GM23338 (cell line): ENCODE measurements at regions not wholly inside any gene's neighbourhood (a gene's known extent, or its start where the extent isn't known, plus 50 kb on each side); places are given as distances from the start of the nearest gene placed in this dataset.
A peak's percentile ranks its signal among the peaks of the same experiment; 100 is the strongest.
"Not testable (repeated sequence)": the region's sequence is repeated elsewhere in the genome, so short reads cannot be mapped to it uniquely, and the experiment has no call there.

ENCODE experiments used
- ATAC-seq: fragments of 200-7000 bp; cut with Tn5 transposase; 3 replicates; pipeline ENCODE4 v1.9.1; 2020
- DNase-seq: peaks from one replicate; pipeline ENCODE4 v3.0.0-alpha.2; 2015; ENCODE audit warnings: low spot score
- H2AFZ ChIP-seq: fragments of 200-600 bp; sonication (generic); 2 replicates; pipeline ENCODE4 v1.8.0; 2016; ENCODE audit warnings: antibody characterized with exemption, mild to moderate bottlenecking, moderate library complexity
- H3F3A ChIP-seq: fragments of 200-600 bp; sonication (generic); replicated peaks from 2 replicates; pipeline ENCODE4 v1.8.0; 2017; ENCODE audit warnings: antibody characterized with exemption, mixed run types, low read depth
- H3K27ac ChIP-seq: fragments of 200-600 bp; sonication (generic); 2 replicates; pipeline ENCODE4 v1.6.1; 2016; ENCODE audit warnings: low read depth
- H3K27me3 ChIP-seq: fragments of 200-600 bp; sonication (generic); 2 replicates; pipeline ENCODE4 v1.8.0; 2016; ENCODE audit warnings: mild to moderate bottlenecking, mixed run types, moderate library complexity; ENCODE audit not compliant: insufficient read depth
- H3K36me3 ChIP-seq: fragments of 200-600 bp; sonication (generic); 2 replicates; pipeline ENCODE4 v1.8.0; 2016; ENCODE audit warnings: mild to moderate bottlenecking; ENCODE audit not compliant: insufficient read depth
- H3K4me1 ChIP-seq: fragments of 200-600 bp; sonication (generic); 2 replicates; pipeline ENCODE4 v1.8.0; 2016; ENCODE audit warnings: mild to moderate bottlenecking, moderate library complexity; ENCODE audit not compliant: insufficient read depth
- H3K4me2 ChIP-seq: fragments of 200-600 bp; sonication (generic); 2 replicates; pipeline ENCODE4 v1.7.1; 2017; ENCODE audit warnings: mixed run types
- H3K4me3 ChIP-seq: fragments of 200-600 bp; sonication (generic); 2 replicates; pipeline ENCODE4 v1.6.1; 2016; ENCODE audit warnings: mixed run types
- H3K79me2 ChIP-seq: fragments of 200-600 bp; sonication (generic); replicated peaks from 2 replicates; pipeline ENCODE4 v1.8.0; 2017; ENCODE audit warnings: mild to moderate bottlenecking; ENCODE audit not compliant: insufficient read depth
- H3K9me2 ChIP-seq: fragments of 200-600 bp; sonication (generic); 2 replicates; pipeline ENCODE4 v1.8.0; 2017; ENCODE audit not compliant: insufficient read depth
- H4K20me1 ChIP-seq: fragments of 200-600 bp; sonication (generic); replicated peaks from 2 replicates; pipeline ENCODE4 v1.8.0; 2017; ENCODE audit warnings: mild to moderate bottlenecking; ENCODE audit not compliant: insufficient read depth
- H3K27ac Mint-ChIP-seq: 2 replicates; pipeline ENCODE4 v1.8.0; 2020; ENCODE audit warnings: inconsistent platforms, mild to moderate bottlenecking, moderate library complexity, mixed read lengths
- H3K27me3 Mint-ChIP-seq: 3 replicates; pipeline ENCODE4 v1.8.0; 2022; ENCODE audit warnings: low read depth, mild to moderate bottlenecking, moderate library complexity, mixed read lengths, inconsistent platforms; ENCODE audit not compliant: insufficient read depth, poor library complexity
- H3K36me3 Mint-ChIP-seq: 3 replicates; pipeline ENCODE4 v1.8.0; 2021; ENCODE audit warnings: low read depth, mild to moderate bottlenecking, inconsistent platforms, moderate library complexity, mixed read lengths
- H3K4me1 Mint-ChIP-seq: 3 replicates; pipeline ENCODE4 v1.8.0; 2020; ENCODE audit warnings: mild to moderate bottlenecking, inconsistent platforms, mixed read lengths
- H3K4me3 Mint-ChIP-seq: 3 replicates; pipeline ENCODE4 v1.8.0; 2021; ENCODE audit warnings: moderate library complexity, mild to moderate bottlenecking, inconsistent platforms, mixed read lengths
- H3K9me3 Mint-ChIP-seq: 3 replicates; pipeline ENCODE4 v1.8.0; 2020; ENCODE audit warnings: moderate library complexity, mild to moderate bottlenecking, inconsistent platforms, mixed read lengths
- CREB1 ChIP-seq: fragments of 250-450 bp; sonication (Bioruptor Pico); IDR thresholded peaks from 2 replicates; pipeline ENCODE4 v1.5.0; 2020; ENCODE audit warnings: low read depth, mild to moderate bottlenecking, moderate library complexity
- ETS1 ChIP-seq: IDR thresholded peaks from 2 replicates; pipeline ENCODE4 v1.6.1; 2016; ENCODE audit warnings: antibody characterized with exemption
- EZH2 ChIP-seq: fragments of 200-600 bp; sonication (generic); IDR thresholded peaks from one replicate; pipeline ENCODE4 v1.8.0; 2017; ENCODE audit warnings: antibody characterized with exemption, mild to moderate bottlenecking, low read depth; ENCODE audit not compliant: unreplicated experiment
- JUNB ChIP-seq: IDR thresholded peaks from one replicate; pipeline ENCODE4 v1.6.1; 2016; ENCODE audit warnings: antibody characterized with exemption; ENCODE audit not compliant: unreplicated experiment
- NANOG ChIP-seq: IDR thresholded peaks from 2 replicates; pipeline ENCODE4 v1.6.1; 2016; ENCODE audit warnings: antibody characterized with exemption, borderline replicate concordance
- POLR2AphosphoS5 ChIP-seq: IDR thresholded peaks from 2 replicates; pipeline ENCODE4 v1.6.1; 2016; ENCODE audit warnings: antibody characterized with exemption, low read depth
- REST ChIP-seq: IDR thresholded peaks from one replicate; pipeline ENCODE4 v1.6.1; 2018; ENCODE audit warnings: antibody characterized with exemption; ENCODE audit not compliant: unreplicated experiment
- STAT1 ChIP-seq: IDR thresholded peaks from one replicate; pipeline ENCODE4 v1.6.1; 2016; ENCODE audit warnings: antibody characterized with exemption; ENCODE audit not compliant: unreplicated experiment
- ZNF114 ChIP-seq: fragments of 250-450 bp; sonication (Bioruptor Pico); IDR thresholded peaks from 2 replicates; pipeline ENCODE4 v1.5.0; 2020; ENCODE audit warnings: mild to moderate bottlenecking, moderate library complexity
- ZNF462 ChIP-seq: fragments of 250-450 bp; sonication (Bioruptor Pico); IDR thresholded peaks from 2 replicates; pipeline ENCODE4 v1.5.0; 2020; ENCODE audit warnings: mild to moderate bottlenecking, moderate library complexity

- TF ChIP-seq ZNF462 (CRISPR knock-in tag): no peak
Observed at GRCh38 chr2:357811-358210, 69.9 kb upstream of the ALKAL2 start (continued).

- not testable (repeated sequence) for H3K9me3 Mint-ChIP-seq, H3K4me3 Mint-ChIP-seq, H3K36me3 Mint-ChIP-seq, H4K20me1 ChIP-seq, DNase-seq, H3K27me3 ChIP-seq, H3K4me1 ChIP-seq, H3K4me3 ChIP-seq, H3K27ac ChIP-seq, H3K79me2 ChIP-seq, H3K4me2 ChIP-seq, H3K27ac Mint-ChIP-seq, H3K9me2 ChIP-seq, H3K36me3 ChIP-seq, H3K27me3 Mint-ChIP-seq, H3K4me1 Mint-ChIP-seq, H2AFZ ChIP-seq, H3F3A ChIP-seq
- peak; percentile 45; the same call in 2 of the 3 replicates for ATAC-seq
- peak; percentile 65 for TF ChIP-seq JUNB
Observed at GRCh38 chr2:356304-356703, 68.4 kb upstream of the ALKAL2 start.

GRCh38 chr2:355773-356172 is 67.9 kb upstream of the ALKAL2 start:
- Histone ChIP-seq H4K20me1 (no peaks in the 10 kb centered on the region), H3F3A (no peaks in the 10 kb centered on the region), H3K79me2 (no peaks in the 10 kb centered on the region), H3K36me3 (no peaks in the 10 kb centered on the region), H3K4me1 (no peaks in the 10 kb centered on the region), H3K4me2 (no peak overlapping the region), H3K4me3 (no peak overlapping the region), H2AFZ (no peak overlapping the region), H3K27me3 (no peaks in the 10 kb centered on the region), H3K9me2 (0 out of 2 replicates have a peak, but pooled peaks cover 2% of the 10 kb centered on the region), H3K27ac (no peak overlapping the region)
- ATAC-seq: no peak
- no peaks in the 10 kb centered on the region; the same call in 2 of the 3 replicates for H3K9me3 Mint-ChIP-seq
- no peak for DNase-seq
- no peak overlapping the region for H3K4me3 Mint-ChIP-seq
- H3K36me3 Mint-ChIP-seq: no peaks in the 10 kb centered on the region
- peaks cover 6% of the 10 kb centered on the region for H3K27me3 Mint-ChIP-seq
- H3K4me1 Mint-ChIP-seq: no peaks in the 10 kb centered on the region
- no peak overlapping the region for H3K27ac Mint-ChIP-seq
- no peak for TF ChIP-seq ZNF114 (CRISPR knock-in tag)
- no peak for TF ChIP-seq CREB1 (CRISPR knock-in tag)
- TF ChIP-seq NANOG: no peak
- TF ChIP-seq ETS1: no peak
- TF ChIP-seq JUNB: no peak
- no peak for TF ChIP-seq REST
- no peak for TF ChIP-seq POLR2AphosphoS5
- TF ChIP-seq EZH2: no peak
- no peak for TF ChIP-seq STAT1
